ENCODE measurements at regions not wholly inside any gene's neighbourhood (a gene's known extent, or its start where the extent isn't known, plus 50 kb on each side); places are given as distances from the start of the nearest gene placed in this dataset.

DNA sequence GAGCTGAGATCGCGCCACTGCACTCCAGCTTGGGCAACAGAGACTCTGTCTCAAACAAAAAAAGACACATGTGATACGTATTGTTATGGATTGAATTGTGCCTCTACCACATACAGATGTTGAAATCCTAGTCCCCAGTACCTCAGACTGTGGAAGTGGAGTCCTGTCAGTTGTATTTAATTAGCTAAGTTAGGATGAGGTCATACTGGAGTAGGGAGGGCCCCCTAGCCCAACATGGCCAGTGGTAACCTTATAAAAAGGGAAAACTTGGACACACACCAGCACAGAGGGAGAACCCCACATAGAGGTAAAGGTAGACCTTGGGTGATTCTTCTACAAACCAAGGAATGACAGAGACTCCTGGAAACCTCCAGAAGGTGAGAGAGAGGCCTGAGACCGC, 119.8 kb downstream of the GADD45G start:
- no peak overlapping the region for H3K4me3 ChIP-seq (replicated peaks in 1 of 2; ENCODE audit: low read depth in 2 of 2, low read length in 2 of 2)
- TF ChIP-seq CTCF (IDR thresholded peaks at IDR 0.05; ENCODE audit: low read depth, low read length) = no peak
- DNase-seq (ENCODE audit: low read depth in 2 of 2) = no peak

DNA sequence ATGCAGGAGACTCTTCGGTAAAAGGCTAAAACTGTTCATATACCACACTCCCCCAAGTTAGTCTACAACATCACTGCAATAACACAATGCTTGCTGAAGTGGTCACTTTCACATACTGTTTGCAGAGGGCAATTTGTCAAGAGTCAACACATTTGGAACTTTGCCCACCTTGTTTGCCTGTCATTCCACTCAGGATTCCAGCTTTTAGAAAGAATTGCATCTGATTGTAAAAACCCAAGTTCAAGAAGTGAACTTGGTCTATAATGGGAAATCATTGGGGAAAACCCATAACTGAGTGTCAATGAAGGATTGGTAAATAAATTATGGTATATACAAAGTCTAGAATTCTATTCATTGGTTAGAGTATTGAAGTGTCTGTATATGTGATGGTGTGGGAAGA, 120.5 kb downstream of the GADD45G start:
- no peak overlapping the region for H3K4me3 ChIP-seq (replicated peaks in 1 of 2; ENCODE audit: low read depth in 2 of 2, low read length in 2 of 2)
- TF ChIP-seq CTCF (IDR thresholded peaks at IDR 0.05; ENCODE audit: low read depth, low read length) = no peak
- DNase-seq (ENCODE audit: low read depth in 2 of 2) = no peak

GRCh38 chr9:89729954-89730530, 125.2 kb downstream of the GADD45G start:
- H3K4me3 ChIP-seq (replicated peaks in 1 of 2; ENCODE audit: low read depth in 2 of 2, low read length in 2 of 2) = no peak overlapping the region
- no peak for TF ChIP-seq CTCF (IDR thresholded peaks at IDR 0.05; ENCODE audit: low read depth, low read length)
- no peak for DNase-seq (ENCODE audit: low read depth in 2 of 2)

DNA sequence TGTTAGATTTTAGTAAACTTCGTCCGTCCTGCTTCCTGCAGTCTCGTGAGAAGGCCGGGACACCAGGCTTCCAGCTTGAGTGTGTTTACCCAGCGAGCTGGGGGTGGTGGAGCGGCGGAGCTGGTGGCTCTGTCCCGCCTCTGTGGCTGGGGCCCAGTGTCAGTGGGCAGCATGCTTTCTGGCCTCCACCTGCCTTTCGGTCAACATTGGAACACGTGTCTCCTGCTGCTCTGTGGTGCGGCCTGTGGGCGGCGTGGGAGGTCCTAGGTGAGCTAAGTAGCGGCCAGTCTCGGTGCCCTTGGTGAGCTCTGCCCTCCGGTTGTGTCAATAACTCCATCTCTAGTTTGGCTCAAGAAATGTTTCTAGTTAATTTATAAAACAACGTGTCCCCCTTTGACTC, 125.9 kb downstream of the GADD45G start:
- no peak overlapping the region for H3K4me3 ChIP-seq (replicated peaks in 1 of 2; ENCODE audit: low read depth in 2 of 2, low read length in 2 of 2)
- DNase-seq (ENCODE audit: low read depth in 2 of 2) = no peak

DNA sequence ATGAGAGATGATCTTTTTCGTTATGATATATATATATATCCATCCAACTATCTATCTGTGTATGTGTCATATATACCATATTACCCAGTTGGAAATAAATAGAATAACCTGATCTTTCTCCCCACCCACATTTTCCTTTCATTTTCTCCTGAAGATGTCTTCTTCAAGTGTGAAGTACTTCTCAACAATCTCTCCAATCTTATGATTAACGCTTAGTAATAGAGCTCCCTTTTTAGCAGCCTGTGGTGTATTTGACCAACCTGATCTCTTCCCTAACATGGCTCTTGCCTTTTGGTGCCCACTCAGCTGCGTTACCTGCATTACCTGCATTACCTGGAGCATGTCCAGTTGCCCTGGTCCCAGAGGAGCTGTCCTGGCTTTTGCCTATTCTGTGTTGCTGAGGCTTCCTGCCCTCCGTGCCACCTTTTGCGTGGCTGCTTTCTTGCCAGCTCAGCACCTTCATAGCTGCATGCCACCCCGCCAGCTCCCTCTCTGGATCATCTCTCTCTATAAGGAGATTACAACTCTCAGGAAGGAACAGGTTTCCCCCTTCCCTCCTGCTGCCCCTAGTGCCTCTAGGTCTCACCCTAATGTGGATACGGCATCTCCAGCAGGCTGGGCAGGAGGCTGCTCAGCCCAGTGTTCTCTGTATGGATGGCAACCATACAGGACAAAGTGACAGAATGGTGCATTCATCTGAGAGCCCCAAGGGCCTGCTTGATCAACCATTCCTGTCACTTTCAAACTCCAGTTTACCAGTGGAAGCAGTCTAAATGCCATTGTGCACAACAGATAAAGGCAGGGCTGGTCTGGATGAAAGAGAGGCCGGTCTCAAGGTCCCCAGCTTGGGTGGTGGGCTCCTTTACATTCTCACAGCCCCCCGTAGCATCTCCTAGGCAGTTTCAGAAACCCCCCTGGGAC, 126.7 kb downstream of the GADD45G start:
- H3K4me3 ChIP-seq (replicated peaks in 1 of 2; ENCODE audit: low read depth in 2 of 2, low read length in 2 of 2) = no peak overlapping the region
- DNase-seq (ENCODE audit: low read depth in 2 of 2) = no peak
- TF ChIP-seq CTCF (IDR thresholded peaks at IDR 0.05; ENCODE audit: low read depth, low read length) = no peak

More for the DNA sequence above, 125.9 kb downstream of the GADD45G start:
- TF ChIP-seq CTCF (IDR thresholded peaks at IDR 0.05; ENCODE audit: low read depth, low read length) = no peak

- no peak overlapping the region for H3K4me3 ChIP-seq (replicated peaks in 1 of 2; ENCODE audit: low read depth in 2 of 2, low read length in 2 of 2)
- DNase-seq (ENCODE audit: low read depth in 2 of 2) = no peak
- no peak for TF ChIP-seq CTCF (IDR thresholded peaks at IDR 0.05; ENCODE audit: low read depth, low read length)
Measured at GRCh38 chr9:89732295-89732938, 127.6 kb downstream of the GADD45G start.
